OCI-LY7 (cell line): ENCODE measurements at regions not wholly inside any gene's neighbourhood (a gene's known extent, or its start where the extent isn't known, plus 50 kb on each side); places are given as distances from the start of the nearest gene placed in this dataset.
"Not testable (repeated sequence)": the region's sequence is repeated elsewhere in the genome, so short reads cannot be mapped to it uniquely, and the experiment has no call there.

ENCODE experiments used
- BruUV-seq: library from RNA; stranded (reverse); fragments of 400-500 nt; replicated peaks from 2 replicates; lab custom pipeline; 2021; lab: Mats Ljungman, UMichigan
- CTCF ChIA-PET: fragments of 300-600 bp; sonication (Branson Sonifier 250); formaldehyde crosslinking; loops from one replicate; lab custom pipeline; 2022; ENCODE audit warnings: antibody characterized with exemption; ENCODE audit not compliant: unreplicated experiment; lab: Charles Lee
- POLR2A ChIA-PET: fragments of 300-600 bp; sonication (Branson Sonifier 250); formaldehyde crosslinking; loops from one replicate; lab custom pipeline; 2022; ENCODE audit warnings: antibody characterized with exemption; lab: Charles Lee
- DNase-seq: peaks from one replicate; pipeline ENCODE4 v3.0.0-alpha.2; 2015; ENCODE audit warnings: low spot score
- H2AFZ ChIP-seq: fragments of 200-600 bp; sonication (generic), shearing (Covaris generic); 2 replicates; pipeline ENCODE4 v1.6.1; 2014; ENCODE audit warnings: mild to moderate bottlenecking, antibody characterized with exemption, low read length, moderate library complexity
- H3K27ac ChIP-seq: fragments of 200-600 bp; sonication (generic); 2 replicates; pipeline ENCODE4 v1.5.1; 2014; ENCODE audit warnings: mixed run types, low read depth, mild to moderate bottlenecking, moderate library complexity, low read length, inconsistent platforms; ENCODE audit not compliant: poor library complexity, severe bottlenecking
- H3K36me3 ChIP-seq: fragments of 200-600 bp; sonication (generic); 2 replicates; pipeline ENCODE4 v1.6.1; 2014; ENCODE audit warnings: mild to moderate bottlenecking, antibody characterized with exemption, low read length, moderate library complexity, mixed read lengths; ENCODE audit not compliant: insufficient read depth
- H3K4me1 ChIP-seq: fragments of 200-600 bp; sonication (generic); 2 replicates; pipeline ENCODE4 v1.5.1; 2014; ENCODE audit warnings: mild to moderate bottlenecking, low read length; ENCODE audit not compliant: insufficient read depth, poor library complexity, severe bottlenecking
- H3K4me2 ChIP-seq: fragments of 200-600 bp; sonication (generic); 2 replicates; pipeline ENCODE4 v1.6.1; 2014; ENCODE audit warnings: mild to moderate bottlenecking, low read length
- H3K4me3 ChIP-seq: fragments of 200-600 bp; sonication (generic); 2 replicates; pipeline ENCODE4 v1.5.1; 2014; ENCODE audit warnings: mild to moderate bottlenecking, low read depth, low read length; ENCODE audit not compliant: poor library complexity, severe bottlenecking
- H3K79me2 ChIP-seq: fragments of 200-600 bp; sonication (generic); 2 replicates; pipeline ENCODE4 v1.6.1; 2016; ENCODE audit warnings: low read depth, mild to moderate bottlenecking, low read length, moderate library complexity, mixed read lengths; ENCODE audit not compliant: insufficient read depth
- H3K9me2 ChIP-seq: fragments of 200-600 bp; sonication (generic); 2 replicates; pipeline ENCODE4 v1.6.1; 2016; ENCODE audit warnings: mild to moderate bottlenecking, low read length, mixed read lengths; ENCODE audit not compliant: insufficient read depth
- H3K9me3 ChIP-seq: fragments of 200-600 bp; sonication (generic); 2 replicates; pipeline ENCODE4 v1.6.1; 2014; ENCODE audit warnings: mild to moderate bottlenecking, mixed run types, low read length, mixed read lengths
- H4K20me1 ChIP-seq: fragments of 200-600 bp; sonication (generic); 2 replicates; pipeline ENCODE4 v1.6.1; 2014; ENCODE audit warnings: mild to moderate bottlenecking, antibody characterized with exemption, low read length, moderate library complexity, mixed read lengths; ENCODE audit not compliant: insufficient read depth
- EZH2phosphoT487 ChIP-seq: fragments of 200-600 bp; sonication (generic); IDR thresholded peaks from 2 replicates; pipeline ENCODE4 v1.6.1; 2018; ENCODE audit warnings: low read depth, borderline replicate concordance, mild to moderate bottlenecking, mixed run types, antibody characterized with exemption, low read length, moderate library complexity, mixed read lengths
- intact Hi-C: fragments of 100-400 bp; cut with micrococcal nuclease; formaldehyde crosslinking; loops from one replicate; pipeline ENCODE4 v1.10.0; 2022; ENCODE audit not compliant: unreplicated experiment
- TF ChIP-seq, protein P1 (sequence below): fragments of 200-600 bp; sonication (generic); conservative IDR thresholded peaks from 2 replicates; pipeline ENCODE4 v1.5.1; 2014; ENCODE audit warnings: mild to moderate bottlenecking, antibody characterized with exemption, low read length, moderate library complexity, mixed read lengths

DNA sequence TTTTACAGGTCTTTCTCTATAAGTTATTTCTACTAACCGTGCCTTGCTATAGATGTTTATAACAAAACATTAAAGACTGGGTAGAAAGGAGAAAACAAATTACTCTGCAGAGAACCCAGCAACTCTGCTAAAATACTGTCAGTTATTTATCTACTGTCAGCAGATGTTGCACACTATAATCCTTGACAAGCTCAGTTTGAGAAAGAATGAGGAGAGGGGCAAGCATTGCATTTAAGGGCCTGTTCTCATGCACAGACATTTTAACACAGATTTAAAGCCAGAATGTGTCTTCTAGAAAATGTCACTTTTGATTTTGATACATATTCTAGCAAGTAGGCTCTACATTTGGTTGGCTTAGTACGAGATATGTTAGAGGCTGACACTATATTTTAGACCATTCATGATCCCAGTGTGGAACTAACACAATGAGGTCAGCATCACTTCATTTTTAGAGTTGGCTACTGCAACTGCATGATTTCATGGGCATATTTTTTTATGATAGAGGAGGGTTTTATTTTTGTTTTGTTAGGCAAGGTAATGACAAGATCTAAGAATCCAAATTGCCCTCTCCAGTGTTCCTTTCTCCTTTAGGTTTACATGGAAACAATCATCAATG lies 516.4 kb downstream of the ZEB2 start:
- ChIA-PET POLR2A (no interaction called here), CTCF (no interaction called here)
- Histone ChIP-seq H3K4me2 (no peak overlapping the region), H3K36me3 (no peaks in the 10 kb centered on the region), H3K9me3 (no peaks in the 10 kb centered on the region), H3K4me1 (no peaks in the 10 kb centered on the region), H3K27ac (no peak overlapping the region), H3K4me3 (no peak overlapping the region), H3K79me2 (no peaks in the 10 kb centered on the region), H2AFZ (no peak overlapping the region), H4K20me1 (no peaks in the 10 kb centered on the region), H3K9me2 (no peaks in the 10 kb centered on the region)
- intact Hi-C loops: no loop called here
- no TSS peak for BruUV-seq
- TF ChIP-seq EZH2phosphoT487: no peak
- TF ChIP-seq, protein P1, sequence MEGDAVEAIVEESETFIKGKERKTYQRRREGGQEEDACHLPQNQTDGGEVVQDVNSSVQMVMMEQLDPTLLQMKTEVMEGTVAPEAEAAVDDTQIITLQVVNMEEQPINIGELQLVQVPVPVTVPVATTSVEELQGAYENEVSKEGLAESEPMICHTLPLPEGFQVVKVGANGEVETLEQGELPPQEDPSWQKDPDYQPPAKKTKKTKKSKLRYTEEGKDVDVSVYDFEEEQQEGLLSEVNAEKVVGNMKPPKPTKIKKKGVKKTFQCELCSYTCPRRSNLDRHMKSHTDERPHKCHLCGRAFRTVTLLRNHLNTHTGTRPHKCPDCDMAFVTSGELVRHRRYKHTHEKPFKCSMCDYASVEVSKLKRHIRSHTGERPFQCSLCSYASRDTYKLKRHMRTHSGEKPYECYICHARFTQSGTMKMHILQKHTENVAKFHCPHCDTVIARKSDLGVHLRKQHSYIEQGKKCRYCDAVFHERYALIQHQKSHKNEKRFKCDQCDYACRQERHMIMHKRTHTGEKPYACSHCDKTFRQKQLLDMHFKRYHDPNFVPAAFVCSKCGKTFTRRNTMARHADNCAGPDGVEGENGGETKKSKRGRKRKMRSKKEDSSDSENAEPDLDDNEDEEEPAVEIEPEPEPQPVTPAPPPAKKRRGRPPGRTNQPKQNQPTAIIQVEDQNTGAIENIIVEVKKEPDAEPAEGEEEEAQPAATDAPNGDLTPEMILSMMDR: no peak
- no peak for DNase-seq

DNA sequence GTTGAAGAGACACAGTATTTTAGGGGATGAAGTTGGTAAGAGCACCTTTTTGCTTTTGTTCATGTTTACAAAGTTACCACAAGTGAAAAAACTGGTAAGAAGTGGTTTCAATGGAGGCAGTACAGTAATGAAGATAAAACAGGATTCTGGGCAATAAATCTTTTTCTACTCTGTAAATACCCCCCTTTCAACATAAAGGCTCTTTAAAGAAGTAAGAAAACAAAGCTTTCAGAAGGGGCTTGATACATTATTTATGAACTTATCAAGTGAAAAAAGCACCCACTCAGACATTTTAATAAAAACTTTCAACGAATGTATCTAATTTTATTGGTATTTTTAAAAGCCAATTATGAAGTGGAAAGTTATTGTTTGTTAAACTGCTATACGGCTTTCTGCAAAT lies 522.9 kb downstream of the ZEB2 start:
- no peaks in the 10 kb centered on the region for H3K9me2 ChIP-seq
- ChIA-PET CTCF (no interaction called here), POLR2A (interaction anchor here (0.6 to 1.8 kb wide), 3 partner anchors 17 to 424 kb away, joined by 3 to 8 read pairs (median 5); no protein-coding TSS in a partner anchor)
- no peaks in the 10 kb centered on the region for H4K20me1 ChIP-seq
- no TSS peak for BruUV-seq
- H3K79me2 ChIP-seq: no peaks in the 10 kb centered on the region
- H3K9me3 ChIP-seq: no peaks in the 10 kb centered on the region
- H3K4me2 ChIP-seq: no peak overlapping the region
- intact Hi-C loops: no loop called here
- no peak for DNase-seq
- TF ChIP-seq, protein P1: no peak
- TF ChIP-seq EZH2phosphoT487: no peak
- no peak overlapping the region for H3K27ac ChIP-seq
- no peaks in the 10 kb centered on the region for H3K36me3 ChIP-seq
- no peaks in the 10 kb centered on the region for H3K4me1 ChIP-seq
- no peak overlapping the region for H3K4me3 ChIP-seq
- H2AFZ ChIP-seq: no peak overlapping the region

DNA sequence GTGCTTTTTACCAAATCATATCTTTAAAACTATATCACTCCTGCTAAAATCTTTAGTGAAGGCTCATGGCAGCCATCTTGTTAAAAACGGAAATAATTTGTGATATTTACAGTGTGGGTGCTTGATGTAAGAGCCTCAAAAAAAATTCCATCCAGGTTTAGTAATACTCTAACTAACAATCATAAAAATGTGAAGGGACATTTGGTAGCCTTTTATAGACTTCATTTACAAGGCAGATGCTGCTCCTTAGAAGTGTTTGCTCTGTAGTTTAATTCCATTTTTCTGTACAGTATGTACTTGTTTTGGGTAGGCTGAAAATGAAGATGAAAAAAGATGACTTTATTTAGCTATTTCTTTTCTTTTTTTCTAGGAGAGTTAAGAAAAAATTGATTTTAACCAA lies 525.0 kb downstream of the ZEB2 start:
- no TSS peak for BruUV-seq
- Histone ChIP-seq H3K9me3 (no peaks in the 10 kb centered on the region), H3K27ac (no peak overlapping the region), H3K4me1 (no peaks in the 10 kb centered on the region), H3K4me3 (no peak overlapping the region), H3K4me2 (no peak overlapping the region), H3K36me3 (no peaks in the 10 kb centered on the region), H3K9me2 (no peaks in the 10 kb centered on the region), H3K79me2 (no peaks in the 10 kb centered on the region), H4K20me1 (no peaks in the 10 kb centered on the region), H2AFZ (no peak overlapping the region)
- CTCF ChIA-PET: no interaction called here
- DNase-seq: no peak
- intact Hi-C loops: no loop called here
- TF ChIP-seq, protein P1: no peak
- no peak for TF ChIP-seq EZH2phosphoT487
- POLR2A ChIA-PET: no interaction called here

DNA sequence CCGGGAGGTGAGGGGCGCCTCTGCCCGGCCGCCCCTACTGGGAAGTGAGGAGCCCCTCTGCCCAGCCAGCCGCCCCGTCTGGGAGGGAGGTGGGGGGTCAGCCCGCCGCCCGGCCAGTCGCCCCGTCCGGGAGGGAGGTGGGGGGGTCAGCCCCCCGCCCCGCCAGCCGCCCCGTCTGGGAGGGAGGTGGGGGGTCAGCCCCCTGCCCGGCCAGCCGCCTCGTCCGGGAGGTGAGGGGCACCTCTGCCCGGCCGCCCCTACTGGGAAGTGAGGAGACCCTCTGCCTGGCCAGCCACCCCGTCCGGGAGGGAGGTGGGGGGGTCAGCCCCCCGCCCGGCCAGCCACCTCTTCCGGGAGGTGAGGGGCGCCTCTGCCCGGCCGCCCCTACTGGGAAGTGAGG lies 528.3 kb downstream of the ZEB2 start:
- intact Hi-C loops, H3K9me3 ChIP-seq, H3K27ac ChIP-seq, H3K79me2 ChIP-seq, DNase-seq, BruUV-seq, H3K9me2 ChIP-seq, H3K4me2 ChIP-seq, CTCF ChIA-PET, H3K36me3 ChIP-seq, H4K20me1 ChIP-seq, POLR2A ChIA-PET, H3K4me1 ChIP-seq, H2AFZ ChIP-seq, H3K4me3 ChIP-seq: not testable (repeated sequence)
